ENCODE measurements at regions not wholly inside any gene's neighbourhood (a gene's known extent, or its start where the extent isn't known, plus 50 kb on each side); places are given as distances from the start of the nearest gene placed in this dataset.

- no peak for DNase-seq (ENCODE audit: low read depth in 2 of 2)
These were observed 176.0 kb upstream of the ZNF608 start for GRCh38 chr5:124922255-124922975.

DNA sequence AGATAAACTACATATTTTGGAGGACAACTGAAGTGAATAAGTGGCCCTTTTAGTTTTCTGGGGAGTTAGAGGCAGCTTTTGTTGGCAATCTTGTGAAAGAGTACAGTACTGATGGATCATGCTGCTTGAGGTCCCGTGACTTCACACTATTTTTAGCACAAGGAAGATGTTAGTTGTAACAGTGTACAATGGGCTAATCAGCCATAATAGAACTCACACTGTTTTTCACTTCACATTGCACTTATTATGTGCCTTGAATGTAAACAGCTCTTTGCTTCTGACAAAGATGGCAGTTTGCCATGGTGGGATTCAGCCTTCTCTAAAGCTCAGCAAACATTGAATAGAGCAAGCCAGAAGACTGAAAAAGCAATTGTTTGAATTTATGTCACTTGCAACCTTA is 176.7 kb upstream of the ZNF608 start:
- no peak for DNase-seq (ENCODE audit: low read depth in 2 of 2)

DNA sequence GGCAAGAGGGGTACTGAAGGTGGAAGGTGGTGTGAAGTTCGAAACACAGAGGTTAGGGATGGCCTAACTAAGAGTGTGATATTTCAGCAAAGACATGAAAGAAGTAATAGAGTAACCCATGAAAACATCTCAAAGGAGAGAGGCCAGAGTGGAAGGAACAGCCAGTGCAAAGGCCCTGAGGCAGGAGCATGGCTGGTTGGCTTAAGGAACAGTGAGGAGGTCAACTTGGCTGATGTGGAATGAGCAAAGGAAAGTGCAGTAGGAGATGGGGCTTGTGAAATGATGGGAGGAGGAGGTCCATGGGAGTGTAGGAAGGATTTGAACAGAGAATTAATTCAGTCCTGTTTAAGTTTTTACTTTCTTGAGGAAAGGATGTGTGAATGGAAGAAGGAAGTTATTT is 178.3 kb upstream of the ZNF608 start:
- no peak for DNase-seq (ENCODE audit: low read depth in 2 of 2)

DNA sequence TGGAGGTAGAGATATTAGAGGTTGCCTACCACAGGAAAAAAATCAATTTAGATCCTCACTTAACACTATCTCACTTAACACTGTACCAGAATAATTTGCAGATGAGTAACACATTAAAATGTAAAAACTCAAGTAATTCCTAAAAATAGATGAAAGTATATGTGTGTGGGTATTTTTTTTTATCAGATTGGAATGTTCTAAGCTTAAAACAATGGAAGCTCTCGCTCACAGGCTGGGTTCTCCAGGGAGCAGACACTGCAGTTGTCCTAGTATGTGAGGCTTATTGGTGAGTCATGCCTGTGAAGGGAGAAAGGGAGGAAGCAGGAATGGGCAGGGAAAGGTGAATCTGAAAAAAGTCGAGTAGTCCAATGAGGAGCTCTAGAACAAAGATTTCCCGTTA is 181.3 kb upstream of the ZNF608 start:
- no peak for DNase-seq (ENCODE audit: low read depth in 2 of 2)

DNA sequence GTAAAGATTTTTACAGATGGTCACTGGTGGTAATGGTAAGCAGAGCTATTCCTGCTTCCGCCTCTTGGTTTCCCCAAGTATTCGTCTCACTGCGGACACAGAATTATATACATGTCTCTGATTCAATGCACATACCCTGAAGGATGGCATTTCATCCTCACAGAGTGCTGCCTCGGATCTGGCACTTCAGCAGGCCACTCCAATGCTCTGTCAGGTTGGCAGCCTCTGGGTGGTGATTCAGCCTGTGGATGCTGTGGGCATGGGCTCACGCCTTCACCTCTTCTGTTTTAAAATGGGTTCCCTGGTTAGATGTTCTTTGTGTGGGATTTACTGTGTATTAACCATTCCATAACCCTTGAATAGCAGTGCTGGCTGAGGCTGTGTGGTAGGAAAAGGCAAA is 182.6 kb upstream of the ZNF608 start:
- DNase-seq (ENCODE audit: low read depth in 2 of 2): no peak

GRCh38 chr5:124932791-124933600 is 186.6 kb upstream of the ZNF608 start:
- DNase-seq (ENCODE audit: low read depth in 2 of 2): no peak

GRCh38 chr5:124935065-124935464 is 188.6 kb upstream of the ZNF608 start:
- no peak for DNase-seq (ENCODE audit: low read depth in 2 of 2)

DNA sequence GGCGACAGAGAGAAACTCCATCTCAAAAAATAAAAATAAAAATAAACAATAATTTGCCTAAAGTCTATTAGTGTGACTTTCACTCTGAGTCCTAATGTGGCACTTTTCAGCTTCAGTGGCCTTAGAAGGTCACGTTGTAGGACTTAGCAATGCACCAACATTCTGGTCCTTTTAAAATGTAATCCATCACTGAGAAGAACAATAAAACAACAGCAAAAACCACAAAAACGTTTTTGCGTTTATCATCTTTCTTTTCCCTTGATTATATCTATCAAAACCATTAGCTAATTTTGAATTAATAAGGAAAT is 190.1 kb upstream of the ZNF608 start:
- no peak for DNase-seq (ENCODE audit: low read depth in 2 of 2)

DNA sequence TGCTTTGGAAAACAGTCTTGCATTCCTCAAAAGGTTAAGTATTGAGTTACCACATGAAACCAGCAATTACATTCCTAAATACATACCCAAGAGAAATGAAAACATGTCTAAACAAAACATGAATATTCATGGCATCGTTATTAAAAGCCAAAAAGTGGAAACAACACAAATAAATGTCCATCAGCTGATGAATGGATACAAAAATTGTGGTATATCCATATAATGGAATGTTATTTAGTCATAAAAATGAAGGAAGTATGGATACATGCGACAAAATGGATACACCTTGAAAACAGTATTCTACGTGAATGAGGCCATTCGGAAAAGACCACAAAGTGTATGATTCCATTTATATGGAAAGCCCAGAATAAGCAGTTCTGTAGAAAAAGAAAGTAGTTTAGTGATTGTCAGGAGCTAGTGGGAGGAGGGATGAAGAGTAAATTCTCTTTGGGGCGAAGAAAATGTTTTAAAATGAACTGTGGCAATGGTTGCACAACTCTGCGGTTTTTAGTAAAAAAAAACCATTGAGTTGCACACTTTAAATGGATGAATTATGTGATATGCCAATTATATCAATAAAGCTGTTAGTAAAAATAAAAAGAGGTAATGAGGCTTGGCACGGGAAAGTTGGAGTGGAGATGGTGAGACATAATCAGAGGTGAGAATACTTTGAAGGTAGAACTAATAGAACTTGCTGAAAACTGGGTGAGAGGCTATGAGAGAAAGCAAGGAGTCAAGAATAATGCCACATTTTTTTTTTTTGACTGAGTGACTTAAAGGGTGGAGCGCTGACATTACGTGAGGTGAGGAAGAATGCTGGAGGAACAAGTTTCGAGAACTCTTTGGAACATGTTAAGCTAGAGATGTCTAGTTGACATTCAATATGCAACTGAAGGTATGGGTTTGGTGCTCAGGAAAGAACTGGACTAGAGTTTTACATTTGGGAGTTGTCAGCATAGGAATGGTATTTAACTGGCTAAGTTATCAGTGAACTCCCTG is 194.9 kb upstream of the ZNF608 start:
- no peak for DNase-seq (ENCODE audit: low read depth in 2 of 2)

GRCh38 chr5:124948062-124948753 is 201.8 kb upstream of the ZNF608 start:
- no peak for DNase-seq (ENCODE audit: low read depth in 2 of 2)

DNA sequence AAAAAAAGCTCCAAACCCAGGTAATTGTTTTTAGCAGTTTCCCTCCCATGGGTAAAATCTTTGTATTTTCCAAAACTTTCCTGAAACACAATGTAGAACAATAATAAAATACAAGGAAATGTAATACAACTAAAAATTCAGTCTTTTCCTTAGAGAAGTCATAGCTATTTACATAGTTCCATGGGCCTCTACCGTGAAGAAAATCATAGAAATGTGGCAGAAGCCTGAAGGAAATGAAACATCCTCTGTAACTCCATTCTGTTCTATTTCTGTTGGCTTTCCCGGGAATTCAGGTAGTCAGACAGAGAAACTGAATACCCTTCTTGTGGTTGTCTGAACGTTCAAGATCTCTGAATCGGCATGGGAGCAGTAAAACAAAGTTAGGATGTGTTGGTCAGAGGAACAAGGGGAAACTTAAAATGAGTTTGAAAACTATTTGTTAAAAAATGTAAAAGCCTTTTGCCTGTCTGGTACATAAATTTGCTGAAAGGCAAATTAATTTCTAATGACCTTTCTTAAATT is 202.4 kb upstream of the ZNF608 start:
- DNase-seq (ENCODE audit: low read depth in 2 of 2): no peak

DNA sequence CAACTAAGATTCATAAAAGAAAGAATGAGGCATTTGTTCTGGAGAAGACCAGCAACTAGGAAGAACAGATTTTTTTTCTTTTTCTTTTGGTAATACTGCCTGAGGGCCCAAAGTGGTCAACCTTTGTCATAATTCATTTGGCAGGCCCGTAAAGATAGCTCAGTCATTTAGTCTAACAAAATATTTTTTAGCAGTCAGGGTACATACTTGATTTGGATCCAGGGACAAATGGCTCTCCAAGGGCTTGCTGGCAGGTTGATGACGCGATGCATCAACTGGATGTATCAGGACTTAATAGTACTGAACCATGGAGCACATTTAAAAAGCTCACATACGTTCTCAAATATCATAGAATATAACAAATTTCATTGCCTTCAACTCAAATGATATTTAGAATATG is 203.4 kb upstream of the ZNF608 start:
- DNase-seq (ENCODE audit: low read depth in 2 of 2): no peak

DNA sequence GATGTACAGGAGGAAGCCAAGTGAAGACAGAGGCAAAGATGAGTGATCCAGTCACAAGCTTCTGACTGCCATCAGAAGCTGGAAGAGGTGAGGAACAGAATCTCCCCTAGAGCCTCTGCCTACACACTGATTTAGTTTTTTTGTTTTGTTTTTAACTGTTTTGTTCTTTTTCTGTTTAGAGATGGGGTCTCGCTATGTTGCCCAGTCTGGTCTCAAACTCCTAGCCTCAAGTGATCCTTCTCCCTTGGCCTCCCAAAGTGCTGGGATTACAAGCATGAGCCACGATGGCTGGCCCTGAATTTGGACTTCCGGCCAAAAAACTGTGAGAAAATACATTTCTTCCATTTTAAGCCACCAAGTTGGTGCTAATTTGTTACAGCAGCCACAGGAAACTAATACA is 204.7 kb upstream of the ZNF608 start:
- DNase-seq (ENCODE audit: low read depth in 2 of 2): no peak

DNA sequence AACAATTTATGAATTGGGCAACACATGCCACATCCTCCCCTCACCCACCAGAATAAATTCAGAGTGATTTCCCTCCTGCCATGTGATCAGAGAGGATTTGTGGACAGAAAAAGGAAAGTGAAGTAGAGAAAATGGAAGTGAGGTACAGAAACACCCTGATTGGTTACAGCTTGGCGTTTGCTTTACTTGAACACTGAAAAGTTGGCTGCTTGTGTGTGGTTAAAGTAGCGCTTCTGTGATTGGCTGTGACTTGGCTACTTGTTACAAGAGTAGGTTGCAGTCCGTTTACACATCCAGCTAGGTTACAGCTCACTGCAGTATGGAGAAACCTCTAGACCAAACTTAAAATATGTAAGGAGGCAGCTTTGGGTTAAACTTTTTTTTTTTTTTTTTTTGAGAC is 205.2 kb upstream of the ZNF608 start:
- DNase-seq (ENCODE audit: low read depth in 2 of 2): no peak

- no peak for DNase-seq (ENCODE audit: low read depth in 2 of 2)
These were observed 205.6 kb upstream of the ZNF608 start for GRCh38 chr5:124952079-124952478.

- DNase-seq (ENCODE audit: low read depth in 2 of 2): no peak
These were observed 206.1 kb upstream of the ZNF608 start for GRCh38 chr5:124952566-124952965.

DNA sequence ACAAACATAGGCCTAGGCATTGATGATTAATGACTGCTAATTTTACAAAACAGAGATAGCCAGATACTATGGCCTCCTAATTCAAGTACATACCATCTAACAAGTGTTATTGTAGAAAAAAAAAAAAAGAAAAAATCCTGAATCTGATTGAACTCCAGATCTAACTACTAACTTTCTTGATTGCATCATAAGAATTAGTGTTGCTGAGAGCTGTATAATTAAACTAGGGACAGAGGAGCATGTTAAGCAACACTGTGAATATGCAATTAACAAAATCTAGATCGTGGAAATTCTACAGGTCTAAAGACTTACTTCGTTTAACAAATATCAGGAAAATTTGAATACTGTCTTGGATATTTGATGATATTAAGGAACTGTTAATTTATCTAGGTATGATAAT is 208.3 kb upstream of the ZNF608 start:
- DNase-seq (ENCODE audit: low read depth in 2 of 2): no peak

GRCh38 chr5:124956471-124957029 is 210.1 kb upstream of the ZNF608 start:
- no peak for DNase-seq (ENCODE audit: low read depth in 2 of 2)

DNA sequence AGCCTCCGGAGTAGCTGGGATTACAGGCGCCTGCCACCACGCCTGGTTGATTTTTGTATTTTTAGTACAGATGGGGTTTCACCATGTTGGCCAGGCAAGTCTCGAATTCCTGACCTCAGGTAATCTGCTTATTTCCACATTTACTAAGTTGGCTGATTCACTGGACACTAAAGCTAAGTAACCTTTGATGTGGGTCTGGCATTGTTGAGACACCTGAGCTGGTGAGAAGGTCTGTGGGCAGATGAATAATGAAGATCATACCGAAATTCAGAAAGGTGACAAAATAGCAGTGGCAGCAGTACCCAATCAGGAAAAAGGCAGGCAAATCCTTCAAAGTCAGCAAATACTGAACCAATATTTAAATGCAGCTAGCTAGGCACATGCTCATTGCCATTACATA is 210.6 kb upstream of the ZNF608 start:
- DNase-seq (ENCODE audit: low read depth in 2 of 2): no peak

GRCh38 chr5:124960266-124960665 is 213.8 kb upstream of the ZNF608 start:
- no peak for DNase-seq (ENCODE audit: low read depth in 2 of 2)

DNA sequence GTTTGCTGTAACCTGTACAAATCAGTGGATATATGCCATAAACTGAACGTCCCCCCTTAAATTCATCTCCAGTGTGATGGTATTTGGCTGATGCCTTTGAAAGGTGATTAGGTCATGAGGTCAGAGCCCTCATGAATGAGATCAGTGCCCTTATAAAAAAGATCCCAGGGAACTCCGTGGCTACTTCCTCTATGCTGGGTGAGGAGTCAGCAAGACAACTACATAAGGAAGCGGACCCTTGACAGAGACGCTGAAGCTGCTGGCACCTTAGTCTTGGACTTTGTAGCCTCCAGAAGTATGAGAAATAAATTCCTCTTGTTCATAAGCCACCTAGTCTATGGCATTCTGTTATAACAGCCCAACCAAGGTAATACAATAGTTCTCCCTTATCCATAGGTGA is 215.1 kb upstream of the ZNF608 start:
- no peak for DNase-seq (ENCODE audit: low read depth in 2 of 2)
